OCI-LY7 (cell line): ENCODE measurements at regions not wholly inside any gene's neighbourhood (a gene's known extent, or its start where the extent isn't known, plus 50 kb on each side); places are given as distances from the start of the nearest gene placed in this dataset.

Source experiments
- BruUV-seq: library from RNA; stranded (reverse); fragments of 400-500 nt; replicated peaks from 2 replicates; lab custom pipeline; 2021; lab: Mats Ljungman, UMichigan
- CTCF ChIA-PET: fragments of 300-600 bp; sonication (Branson Sonifier 250); formaldehyde crosslinking; loops from one replicate; lab custom pipeline; 2022; ENCODE audit warnings: antibody characterized with exemption; ENCODE audit not compliant: unreplicated experiment; lab: Charles Lee
- POLR2A ChIA-PET: fragments of 300-600 bp; sonication (Branson Sonifier 250); formaldehyde crosslinking; loops from one replicate; lab custom pipeline; 2022; ENCODE audit warnings: antibody characterized with exemption; lab: Charles Lee
- DNase-seq: peaks from one replicate; pipeline ENCODE4 v3.0.0-alpha.2; 2015; ENCODE audit warnings: low spot score
- H2AFZ ChIP-seq: fragments of 200-600 bp; sonication (generic), shearing (Covaris generic); 2 replicates; pipeline ENCODE4 v1.6.1; 2014; ENCODE audit warnings: mild to moderate bottlenecking, antibody characterized with exemption, low read length, moderate library complexity
- H3K27ac ChIP-seq: fragments of 200-600 bp; sonication (generic); 2 replicates; pipeline ENCODE4 v1.5.1; 2014; ENCODE audit warnings: mixed run types, low read depth, mild to moderate bottlenecking, moderate library complexity, low read length, inconsistent platforms; ENCODE audit not compliant: poor library complexity, severe bottlenecking
- H3K36me3 ChIP-seq: fragments of 200-600 bp; sonication (generic); 2 replicates; pipeline ENCODE4 v1.6.1; 2014; ENCODE audit warnings: mild to moderate bottlenecking, antibody characterized with exemption, low read length, moderate library complexity, mixed read lengths; ENCODE audit not compliant: insufficient read depth
- H3K4me1 ChIP-seq: fragments of 200-600 bp; sonication (generic); 2 replicates; pipeline ENCODE4 v1.5.1; 2014; ENCODE audit warnings: mild to moderate bottlenecking, low read length; ENCODE audit not compliant: insufficient read depth, poor library complexity, severe bottlenecking
- H3K4me2 ChIP-seq: fragments of 200-600 bp; sonication (generic); 2 replicates; pipeline ENCODE4 v1.6.1; 2014; ENCODE audit warnings: mild to moderate bottlenecking, low read length
- H3K4me3 ChIP-seq: fragments of 200-600 bp; sonication (generic); 2 replicates; pipeline ENCODE4 v1.5.1; 2014; ENCODE audit warnings: mild to moderate bottlenecking, low read depth, low read length; ENCODE audit not compliant: poor library complexity, severe bottlenecking
- H3K79me2 ChIP-seq: fragments of 200-600 bp; sonication (generic); 2 replicates; pipeline ENCODE4 v1.6.1; 2016; ENCODE audit warnings: low read depth, mild to moderate bottlenecking, low read length, moderate library complexity, mixed read lengths; ENCODE audit not compliant: insufficient read depth
- H3K9me2 ChIP-seq: fragments of 200-600 bp; sonication (generic); 2 replicates; pipeline ENCODE4 v1.6.1; 2016; ENCODE audit warnings: mild to moderate bottlenecking, low read length, mixed read lengths; ENCODE audit not compliant: insufficient read depth
- H3K9me3 ChIP-seq: fragments of 200-600 bp; sonication (generic); 2 replicates; pipeline ENCODE4 v1.6.1; 2014; ENCODE audit warnings: mild to moderate bottlenecking, mixed run types, low read length, mixed read lengths
- H4K20me1 ChIP-seq: fragments of 200-600 bp; sonication (generic); 2 replicates; pipeline ENCODE4 v1.6.1; 2014; ENCODE audit warnings: mild to moderate bottlenecking, antibody characterized with exemption, low read length, moderate library complexity, mixed read lengths; ENCODE audit not compliant: insufficient read depth
- CTCF ChIP-seq: fragments of 200-600 bp; sonication (generic); conservative IDR thresholded peaks from 2 replicates; pipeline ENCODE4 v1.5.1; 2014; ENCODE audit warnings: mild to moderate bottlenecking, antibody characterized with exemption, low read length, moderate library complexity, mixed read lengths
- EZH2phosphoT487 ChIP-seq: fragments of 200-600 bp; sonication (generic); IDR thresholded peaks from 2 replicates; pipeline ENCODE4 v1.6.1; 2018; ENCODE audit warnings: low read depth, borderline replicate concordance, mild to moderate bottlenecking, mixed run types, antibody characterized with exemption, low read length, moderate library complexity, mixed read lengths
- intact Hi-C: fragments of 100-400 bp; cut with micrococcal nuclease; formaldehyde crosslinking; loops from one replicate; pipeline ENCODE4 v1.10.0; 2022; ENCODE audit not compliant: unreplicated experiment

GRCh38 chr15:93212578-93212977 lies 123.6 kb upstream of the RGMA start:
- Histone ChIP-seq H4K20me1 (no peaks in the 10 kb centered on the region), H3K9me2 (no peaks in the 10 kb centered on the region), H3K79me2 (no peaks in the 10 kb centered on the region), H3K36me3 (no peaks in the 10 kb centered on the region), H3K4me1 (no peaks in the 10 kb centered on the region), H3K27ac (no peak overlapping the region), H2AFZ (no peak overlapping the region), H3K4me2 (no peak overlapping the region), H3K4me3 (no peak overlapping the region), H3K9me3 (no peaks in the 10 kb centered on the region)
- intact Hi-C loops, result no loop called here
- POLR2A ChIA-PET, result no interaction called here
- no TSS peak for BruUV-seq
- CTCF ChIA-PET, result no interaction called here
- no peak for DNase-seq
- TF ChIP-seq CTCF, result no peak
- TF ChIP-seq EZH2phosphoT487, result no peak

GRCh38 chr15:93210995-93211394 lies 122.0 kb upstream of the RGMA start:
- H2AFZ ChIP-seq, result no peak overlapping the region
- no peaks in the 10 kb centered on the region for H3K4me1 ChIP-seq
- no peaks in the 10 kb centered on the region for H3K36me3 ChIP-seq
- no peaks in the 10 kb centered on the region for H4K20me1 ChIP-seq
- no peak for DNase-seq
- H3K4me3 ChIP-seq, result no peak overlapping the region
- H3K9me2 ChIP-seq, result no peaks in the 10 kb centered on the region
- ChIA-PET CTCF (no interaction called here), POLR2A (no interaction called here)
- no peak overlapping the region for H3K4me2 ChIP-seq
- TF ChIP-seq CTCF (no peak), EZH2phosphoT487 (no peak)
- H3K27ac ChIP-seq, result no peak overlapping the region
- H3K79me2 ChIP-seq, result no peaks in the 10 kb centered on the region
- no TSS peak for BruUV-seq
- no peaks in the 10 kb centered on the region for H3K9me3 ChIP-seq
- intact Hi-C loops, result no loop called here

- no peak for DNase-seq
- no TSS peak for BruUV-seq
- Histone ChIP-seq H3K4me3 (no peak overlapping the region), H4K20me1 (no peaks in the 10 kb centered on the region), H2AFZ (no peak overlapping the region), H3K4me1 (no peaks in the 10 kb centered on the region), H3K9me2 (no peaks in the 10 kb centered on the region), H3K9me3 (no peaks in the 10 kb centered on the region), H3K36me3 (no peaks in the 10 kb centered on the region), H3K27ac (no peak overlapping the region), H3K79me2 (no peaks in the 10 kb centered on the region), H3K4me2 (no peak overlapping the region)
- POLR2A ChIA-PET, result interaction anchor here (0.5 kb wide), 1 partner anchor 1040 kb away, joined by 3 read pairs; no protein-coding TSS in a partner anchor
- CTCF ChIA-PET, result no interaction called here
- TF ChIP-seq CTCF, result no peak
- intact Hi-C loops, result no loop called here
Measured at GRCh38 chr15:93209690-93210445, 120.9 kb upstream of the RGMA start.
